DND-41 (cell line): ENCODE measurements at regions not wholly inside any gene's neighbourhood (a gene's known extent, or its start where the extent isn't known, plus 50 kb on each side); places are given as distances from the start of the nearest gene placed in this dataset.

ENCODE experiments used
- CTCF ChIP-seq: IDR thresholded peaks from 2 replicates; pipeline ENCODE4 v1.5.1; 2012; ENCODE audit warnings: borderline replicate concordance, low read length, moderate library complexity, mild to moderate bottlenecking; ENCODE audit not compliant: poor library complexity, severe bottlenecking; ENCODE audit errors: extremely low read depth
- EZH2 ChIP-seq: IDR thresholded peaks from 3 replicates; pipeline ENCODE4 v1.6.1; 2012; ENCODE audit warnings: borderline replicate concordance, low read depth, mild to moderate bottlenecking, moderate library complexity, low read length, inconsistent platforms; ENCODE audit not compliant: severe bottlenecking

DNA sequence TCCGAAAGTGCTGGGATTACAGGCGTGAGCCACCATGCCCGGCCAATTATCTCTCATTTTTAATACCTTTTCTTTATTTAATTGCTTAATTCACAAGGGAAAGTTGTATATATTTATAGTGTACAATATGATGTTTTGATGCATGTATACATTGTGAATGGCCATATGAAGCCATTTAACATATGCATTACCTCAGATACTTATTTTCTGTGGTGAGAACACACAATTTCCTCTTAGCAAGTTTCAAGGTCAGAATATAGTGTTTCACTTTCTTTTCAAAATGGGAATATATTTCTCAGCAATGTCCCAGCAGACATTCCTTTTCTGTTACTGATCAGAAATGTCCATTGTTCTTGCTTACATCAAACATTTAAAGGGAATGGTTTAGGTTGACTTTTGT is 1596.3 kb downstream of the MAT2B start:
- TF ChIP-seq CTCF = no peak
- TF ChIP-seq EZH2 = no peak
